ENCODE measurements at regions not wholly inside any gene's neighbourhood (a gene's known extent, or its start where the extent isn't known, plus 50 kb on each side); places are given as distances from the start of the nearest gene placed in this dataset.

DNA sequence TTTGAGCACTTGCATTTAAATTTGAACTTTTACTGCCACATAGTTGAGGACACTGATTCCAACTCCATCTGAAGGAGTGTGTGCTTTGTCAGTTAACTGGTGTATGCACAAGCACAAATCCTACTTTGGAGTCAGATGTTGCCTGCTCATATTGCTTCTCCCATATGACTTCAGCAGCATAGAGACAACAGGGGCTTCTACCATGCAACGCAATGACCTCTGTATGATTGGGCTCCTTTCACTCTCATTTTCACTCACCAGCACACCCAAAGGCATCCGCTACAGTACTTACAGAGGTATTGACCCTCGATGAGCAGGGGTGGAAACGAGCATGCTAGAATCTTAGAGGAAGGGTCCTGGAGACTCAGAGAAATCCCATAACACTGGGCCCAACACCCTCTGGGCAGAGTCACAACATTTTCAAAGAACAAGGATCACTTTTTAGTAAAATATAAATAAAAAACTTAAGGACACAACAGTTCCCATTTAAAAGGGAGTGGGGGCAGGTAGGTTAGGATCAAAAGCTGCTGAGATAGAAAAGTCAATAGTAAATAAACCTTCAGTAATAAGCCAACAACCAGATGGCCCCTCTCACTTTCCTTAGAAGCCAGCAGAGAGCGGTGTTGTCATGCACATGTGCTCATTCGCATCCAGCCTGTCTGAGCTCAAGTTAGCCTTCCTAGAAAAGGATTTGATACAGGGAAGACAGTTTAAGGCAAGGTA is 203.8 kb downstream of the SNCAIP start (continued):
- TF ChIP-seq, protein P1, sequence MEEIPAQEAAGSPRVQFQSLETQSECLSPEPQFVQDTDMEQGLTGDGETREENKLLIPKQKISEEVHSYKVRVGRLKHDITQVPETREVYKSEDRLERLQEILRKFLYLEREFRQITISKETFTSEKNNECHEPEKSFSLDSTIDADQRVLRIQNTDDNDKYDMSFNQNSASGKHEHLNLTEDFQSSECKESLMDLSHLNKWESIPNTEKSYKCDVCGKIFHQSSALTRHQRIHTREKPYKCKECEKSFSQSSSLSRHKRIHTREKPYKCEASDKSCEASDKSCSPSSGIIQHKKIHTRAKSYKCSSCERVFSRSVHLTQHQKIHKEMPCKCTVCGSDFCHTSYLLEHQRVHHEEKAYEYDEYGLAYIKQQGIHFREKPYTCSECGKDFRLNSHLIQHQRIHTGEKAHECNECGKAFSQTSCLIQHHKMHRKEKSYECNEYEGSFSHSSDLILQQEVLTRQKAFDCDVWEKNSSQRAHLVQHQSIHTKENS (CRISPR knock-in tag; IDR thresholded peaks at IDR 0.05) = no peak
- TF ChIP-seq CHD2 (IDR thresholded peaks at IDR 0.05; ENCODE audit: low read depth, low read length) (no peak), RAD21 (CRISPR knock-in tag; conservative IDR thresholded peaks at IDR 0.05 in 1 of 2, IDR thresholded peaks at IDR 0.05 in 1 of 2) (peak; percentile 84 to 89), RBBP5 (IDR thresholded peaks at IDR 0.05; ENCODE audit: borderline replicate concordance, insufficient read depth, low read length, poor library complexity, severe bottlenecking) (no peak), TEAD1 (CRISPR knock-in tag; IDR thresholded peaks at IDR 0.05) (no peak), DNMT1 (IDR thresholded peaks at IDR 0.05) (no peak), ZNF778 (CRISPR knock-in tag; IDR thresholded peaks at IDR 0.05) (no peak), OTX1 (CRISPR knock-in tag; IDR thresholded peaks at IDR 0.05) (no peak), ZNF121 (CRISPR knock-in tag; conservative IDR thresholded peaks at IDR 0.05) (no peak), ETV6 (IDR thresholded peaks at IDR 0.05; ENCODE audit: borderline replicate concordance in 1 of 2, low read depth in 2 of 2, low read length in 1 of 2) (no peak), ETV6 (CRISPR knock-in tag; IDR thresholded peaks at IDR 0.05; ENCODE audit: borderline replicate concordance) (no peak), SETDB1 (IDR thresholded peaks at IDR 0.05; ENCODE audit: low read length) (no peak), ZNF146 (CRISPR knock-in tag; IDR thresholded peaks at IDR 0.05; ENCODE audit: unreplicated experiment) (no peak), SMC3 (conservative IDR thresholded peaks at IDR 0.05; ENCODE audit: insufficient read depth, low read depth, low read length) (peak; percentile 43; the same call in 1 of the 2 replicates), ZNF79 (CRISPR knock-in tag; IDR thresholded peaks at IDR 0.05; ENCODE audit: low read depth) (no peak)
- TF ChIP-seq, protein P2, sequence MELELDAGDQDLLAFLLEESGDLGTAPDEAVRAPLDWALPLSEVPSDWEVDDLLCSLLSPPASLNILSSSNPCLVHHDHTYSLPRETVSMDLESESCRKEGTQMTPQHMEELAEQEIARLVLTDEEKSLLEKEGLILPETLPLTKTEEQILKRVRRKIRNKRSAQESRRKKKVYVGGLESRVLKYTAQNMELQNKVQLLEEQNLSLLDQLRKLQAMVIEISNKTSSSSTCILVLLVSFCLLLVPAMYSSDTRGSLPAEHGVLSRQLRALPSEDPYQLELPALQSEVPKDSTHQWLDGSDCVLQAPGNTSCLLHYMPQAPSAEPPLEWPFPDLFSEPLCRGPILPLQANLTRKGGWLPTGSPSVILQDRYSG (tag; conservative IDR thresholded peaks at IDR 0.05; ENCODE audit: low read depth) = no peak
- TF ChIP-seq, protein P3, sequence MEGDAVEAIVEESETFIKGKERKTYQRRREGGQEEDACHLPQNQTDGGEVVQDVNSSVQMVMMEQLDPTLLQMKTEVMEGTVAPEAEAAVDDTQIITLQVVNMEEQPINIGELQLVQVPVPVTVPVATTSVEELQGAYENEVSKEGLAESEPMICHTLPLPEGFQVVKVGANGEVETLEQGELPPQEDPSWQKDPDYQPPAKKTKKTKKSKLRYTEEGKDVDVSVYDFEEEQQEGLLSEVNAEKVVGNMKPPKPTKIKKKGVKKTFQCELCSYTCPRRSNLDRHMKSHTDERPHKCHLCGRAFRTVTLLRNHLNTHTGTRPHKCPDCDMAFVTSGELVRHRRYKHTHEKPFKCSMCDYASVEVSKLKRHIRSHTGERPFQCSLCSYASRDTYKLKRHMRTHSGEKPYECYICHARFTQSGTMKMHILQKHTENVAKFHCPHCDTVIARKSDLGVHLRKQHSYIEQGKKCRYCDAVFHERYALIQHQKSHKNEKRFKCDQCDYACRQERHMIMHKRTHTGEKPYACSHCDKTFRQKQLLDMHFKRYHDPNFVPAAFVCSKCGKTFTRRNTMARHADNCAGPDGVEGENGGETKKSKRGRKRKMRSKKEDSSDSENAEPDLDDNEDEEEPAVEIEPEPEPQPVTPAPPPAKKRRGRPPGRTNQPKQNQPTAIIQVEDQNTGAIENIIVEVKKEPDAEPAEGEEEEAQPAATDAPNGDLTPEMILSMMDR (IDR thresholded peaks at IDR 0.05 in 2 of 3, conservative IDR thresholded peaks at IDR 0.05 in 1 of 3; ENCODE audit: insufficient read depth in 2 of 3, low read depth in 1 of 3, low read length in 3 of 3) = peak; percentile 63 to 80 (median 67)
- TF ChIP-seq, protein P4, sequence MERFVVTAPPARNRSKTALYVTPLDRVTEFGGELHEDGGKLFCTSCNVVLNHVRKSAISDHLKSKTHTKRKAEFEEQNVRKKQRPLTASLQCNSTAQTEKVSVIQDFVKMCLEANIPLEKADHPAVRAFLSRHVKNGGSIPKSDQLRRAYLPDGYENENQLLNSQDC (CRISPR knock-in tag; IDR thresholded peaks at IDR 0.05) = no peak
